Activated T-helper 17 cell treated with anti-CD3 and anti-CD28 coated beads, Interleukin-2, amount 50 U/mL, for 72 hours (primary cell): ENCODE measurements at regions not wholly inside any gene's neighbourhood (a gene's known extent, or its start where the extent isn't known, plus 50 kb on each side); places are given as distances from the start of the nearest gene placed in this dataset.

Source experiments
- ATAC-seq: fragments of 150-1000 bp; cut with Tn5 transposase; replicated peaks from 2 replicates; pipeline ENCODE4 v1.10.0; 2021; ENCODE audit warnings: mild to moderate bottlenecking, moderate library complexity
- H3K27ac Mint-ChIP-seq: one replicate; pipeline ENCODE4 v1.8.0; 2022; ENCODE audit warnings: mixed read lengths
- H3K27me3 Mint-ChIP-seq: one replicate; pipeline ENCODE4 v1.8.0; 2022; ENCODE audit warnings: mixed read lengths
- H3K36me3 Mint-ChIP-seq: one replicate; pipeline ENCODE4 v1.8.0; 2022; ENCODE audit warnings: low read depth, mild to moderate bottlenecking, mixed read lengths
- H3K4me1 Mint-ChIP-seq: one replicate; pipeline ENCODE4 v1.8.0; 2022; ENCODE audit warnings: mixed read lengths
- H3K4me3 Mint-ChIP-seq: one replicate; pipeline ENCODE4 v1.8.0; 2022; ENCODE audit warnings: mild to moderate bottlenecking, mixed read lengths
- H3K9me3 Mint-ChIP-seq: one replicate; pipeline ENCODE4 v1.8.0; 2022; ENCODE audit warnings: mixed read lengths

DNA sequence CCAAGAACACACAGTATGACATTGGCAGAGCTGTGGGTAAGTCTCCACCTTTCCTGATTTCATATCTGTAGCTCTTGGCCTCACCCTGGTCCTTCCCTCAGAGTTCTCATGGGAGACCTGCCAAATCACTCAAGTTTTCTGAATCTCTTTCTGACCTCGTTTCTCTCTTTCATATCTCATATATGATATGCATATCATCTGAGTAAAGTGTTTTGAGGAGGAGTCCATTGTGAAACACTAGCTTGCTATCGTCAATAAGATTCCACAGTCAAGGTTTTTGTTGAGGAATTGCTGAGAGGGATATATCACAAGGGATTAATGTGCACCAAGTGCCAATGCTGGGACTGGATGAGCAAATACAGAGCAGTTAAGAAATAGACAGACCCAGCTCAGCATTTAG is 739.2 kb downstream of the BRINP1 start:
- peaks cover 25% of the 10 kb centered on the region for H3K9me3 Mint-ChIP-seq

GRCh38 chr9:118630931-118631595 is 738.2 kb downstream of the BRINP1 start:
- H3K36me3 Mint-ChIP-seq = no peaks in the 10 kb centered on the region
- no peak overlapping the region for H3K27ac Mint-ChIP-seq
- H3K27me3 Mint-ChIP-seq = no peaks in the 10 kb centered on the region
- no peaks in the 10 kb centered on the region for H3K4me1 Mint-ChIP-seq
- H3K9me3 Mint-ChIP-seq = peaks cover 29% of the 10 kb centered on the region
- no peak for ATAC-seq
- no peak overlapping the region for H3K4me3 Mint-ChIP-seq

More for the DNA sequence above, 739.2 kb downstream of the BRINP1 start:
- Mint-ChIP-seq H3K4me1 (no peaks in the 10 kb centered on the region), H3K4me3 (no peak overlapping the region), H3K36me3 (no peaks in the 10 kb centered on the region), H3K27me3 (no peaks in the 10 kb centered on the region), H3K27ac (no peak overlapping the region)
- no peak for ATAC-seq

GRCh38 chr9:118631956-118632355 is 737.3 kb downstream of the BRINP1 start:
- Mint-ChIP-seq H3K4me1 (no peaks in the 10 kb centered on the region), H3K4me3 (no peak overlapping the region), H3K27ac (no peak overlapping the region), H3K27me3 (no peaks in the 10 kb centered on the region), H3K9me3 (peaks cover 24% of the 10 kb centered on the region), H3K36me3 (no peaks in the 10 kb centered on the region)
- no peak for ATAC-seq

DNA sequence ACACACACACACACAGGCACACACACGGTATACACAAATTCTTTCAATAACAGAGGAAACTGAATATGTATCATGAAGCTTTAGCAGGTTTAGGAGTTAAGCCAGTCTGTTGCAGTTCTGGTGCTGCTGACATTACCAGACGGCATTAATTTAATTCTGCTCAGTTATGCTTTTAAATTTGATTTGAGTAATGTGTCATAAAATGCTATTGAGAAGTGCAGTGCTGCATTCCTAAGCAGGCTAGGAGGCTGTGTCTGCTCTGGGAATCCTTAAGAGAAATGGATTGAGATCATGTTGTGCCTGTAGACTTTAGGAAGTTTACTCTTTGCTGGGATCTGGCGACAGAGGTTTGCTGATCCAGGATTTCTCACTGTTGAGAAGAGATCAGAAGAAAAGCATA is 733.8 kb downstream of the BRINP1 start:
- Mint-ChIP-seq H3K27me3 (no peaks in the 10 kb centered on the region), H3K4me3 (no peak overlapping the region), H3K9me3 (peaks cover 26% of the 10 kb centered on the region), H3K36me3 (no peaks in the 10 kb centered on the region), H3K27ac (no peak overlapping the region), H3K4me1 (no peaks in the 10 kb centered on the region)
- ATAC-seq = no peak

DNA sequence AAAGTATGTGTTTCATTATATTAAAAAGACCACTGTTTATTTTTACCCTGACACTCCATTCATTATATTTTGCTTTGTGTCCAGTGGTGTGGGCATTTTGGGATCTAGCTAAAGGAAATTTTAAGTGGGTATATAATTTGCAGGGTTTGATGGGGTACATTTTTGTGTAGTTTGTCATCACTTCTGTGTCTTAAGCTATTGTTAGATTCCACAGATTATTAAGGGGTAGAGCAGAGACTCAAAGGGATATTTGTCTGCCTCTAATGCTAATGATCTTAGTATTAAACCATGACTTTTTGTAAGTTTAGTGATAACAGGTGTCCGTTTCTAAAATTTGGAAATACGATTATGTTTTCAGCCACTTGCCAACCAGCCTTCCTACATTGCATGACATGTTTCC is 731.6 kb downstream of the BRINP1 start:
- H3K27me3 Mint-ChIP-seq = no peaks in the 10 kb centered on the region
- no peak for ATAC-seq
- no peaks in the 10 kb centered on the region for H3K36me3 Mint-ChIP-seq
- H3K4me3 Mint-ChIP-seq = no peak overlapping the region
- peaks cover 20% of the 10 kb centered on the region for H3K9me3 Mint-ChIP-seq
- H3K4me1 Mint-ChIP-seq = no peaks in the 10 kb centered on the region
- no peak overlapping the region for H3K27ac Mint-ChIP-seq

DNA sequence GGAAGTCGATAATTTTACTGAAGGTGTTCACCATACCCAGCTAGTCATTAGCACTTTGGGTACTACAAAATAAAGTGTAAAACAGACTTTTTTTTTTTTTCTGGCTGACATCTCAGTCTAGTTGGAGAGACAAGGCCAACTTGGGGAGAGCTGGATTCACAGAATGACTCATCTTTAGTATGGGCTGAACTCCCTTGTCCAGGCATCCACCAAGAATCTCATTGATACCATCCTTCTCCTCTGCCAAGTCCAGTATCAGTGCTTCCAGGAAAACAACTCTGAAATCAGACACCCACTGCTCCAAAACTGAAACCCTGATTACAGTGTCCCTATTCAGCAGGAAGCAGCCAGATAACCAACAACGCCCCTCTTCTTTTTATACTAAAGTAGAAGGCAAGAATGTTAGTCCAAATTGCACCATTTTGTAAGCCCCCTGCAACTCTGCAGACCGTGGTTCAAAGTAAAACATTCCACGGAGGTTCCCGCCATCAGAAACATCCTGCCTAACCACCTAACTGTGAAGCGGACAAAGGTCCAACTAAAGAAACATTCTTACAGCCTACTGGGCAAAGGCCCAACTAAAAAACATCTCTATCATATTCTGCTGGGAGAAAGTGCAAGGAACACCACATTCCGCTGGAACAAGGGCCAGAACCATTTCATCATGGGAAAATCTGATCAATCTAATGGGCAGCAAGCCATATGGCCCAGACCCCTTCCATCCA is 728.2 kb downstream of the BRINP1 start:
- Mint-ChIP-seq H3K9me3 (peaks cover 16% of the 10 kb centered on the region), H3K4me1 (no peaks in the 10 kb centered on the region), H3K36me3 (no peaks in the 10 kb centered on the region), H3K4me3 (no peak overlapping the region), H3K27ac (no peak overlapping the region), H3K27me3 (no peaks in the 10 kb centered on the region)
- no peak for ATAC-seq

DNA sequence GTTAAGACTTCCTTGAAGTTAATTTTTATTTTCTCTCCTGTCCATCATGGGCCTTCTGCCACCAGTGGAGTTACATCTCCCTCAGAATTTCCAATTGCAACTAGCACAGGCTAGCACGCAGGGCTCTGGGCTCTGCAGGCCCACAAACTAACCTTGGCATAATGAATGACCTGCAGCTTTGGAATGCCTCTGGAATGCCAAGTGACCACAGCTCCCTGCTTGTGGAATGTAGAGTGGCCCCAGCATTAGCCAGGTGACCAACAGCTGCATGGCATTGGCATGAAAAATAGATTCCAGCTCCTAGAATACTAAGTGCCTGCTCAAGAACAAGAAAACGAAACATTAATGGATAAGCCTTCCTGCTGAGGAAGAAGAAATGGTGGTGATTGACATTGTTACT is 726.1 kb downstream of the BRINP1 start:
- Mint-ChIP-seq H3K9me3 (peaks cover 14% of the 10 kb centered on the region), H3K27ac (no peak overlapping the region), H3K4me3 (no peak overlapping the region), H3K36me3 (no peaks in the 10 kb centered on the region), H3K4me1 (no peaks in the 10 kb centered on the region), H3K27me3 (no peaks in the 10 kb centered on the region)
- no peak for ATAC-seq

- Mint-ChIP-seq H3K27me3 (no peaks in the 10 kb centered on the region), H3K27ac (no peak overlapping the region), H3K9me3 (peaks cover 8% of the 10 kb centered on the region), H3K4me1 (no peaks in the 10 kb centered on the region), H3K36me3 (no peaks in the 10 kb centered on the region), H3K4me3 (no peak overlapping the region)
- ATAC-seq = no peak
Measured at GRCh38 chr9:118644066-118644465, 725.2 kb downstream of the BRINP1 start.

- Mint-ChIP-seq H3K4me1 (no peaks in the 10 kb centered on the region), H3K27ac (no peak overlapping the region), H3K9me3 (peaks cover 12% of the 10 kb centered on the region), H3K4me3 (no peak overlapping the region), H3K27me3 (no peaks in the 10 kb centered on the region), H3K36me3 (no peaks in the 10 kb centered on the region)
- ATAC-seq = no peak
Measured at GRCh38 chr9:118647331-118647730, 721.9 kb downstream of the BRINP1 start.

DNA sequence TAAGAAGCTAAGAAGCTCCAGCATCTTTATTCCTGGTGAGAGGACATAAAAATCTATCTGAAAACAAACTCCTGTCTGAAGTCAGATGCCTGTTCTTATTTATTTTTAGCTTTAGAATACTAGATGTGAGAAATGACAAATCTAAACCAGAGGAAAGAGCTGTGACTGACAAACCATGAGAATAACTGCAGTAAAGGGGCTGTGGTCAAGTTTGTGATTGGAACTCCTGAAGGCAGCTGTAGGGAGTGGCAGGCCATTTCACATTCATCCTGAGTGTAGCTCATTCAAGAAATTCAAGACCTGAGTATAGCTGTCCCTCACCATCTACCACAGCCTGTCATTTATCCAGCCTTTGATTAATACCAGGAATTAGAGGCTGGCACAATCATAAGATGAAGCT is 718.8 kb downstream of the BRINP1 start:
- H3K27me3 Mint-ChIP-seq = no peaks in the 10 kb centered on the region
- no peak overlapping the region for H3K4me3 Mint-ChIP-seq
- ATAC-seq = no peak
- H3K9me3 Mint-ChIP-seq = peaks cover 9% of the 10 kb centered on the region
- H3K36me3 Mint-ChIP-seq = no peaks in the 10 kb centered on the region
- no peaks in the 10 kb centered on the region for H3K4me1 Mint-ChIP-seq
- H3K27ac Mint-ChIP-seq = no peak overlapping the region

GRCh38 chr9:118651511-118651910 is 717.7 kb downstream of the BRINP1 start:
- Mint-ChIP-seq H3K27me3 (no peaks in the 10 kb centered on the region), H3K36me3 (no peaks in the 10 kb centered on the region), H3K4me3 (no peak overlapping the region), H3K9me3 (peaks cover 13% of the 10 kb centered on the region), H3K27ac (no peak overlapping the region), H3K4me1 (no peaks in the 10 kb centered on the region)
- ATAC-seq = no peak

- H3K27ac Mint-ChIP-seq = no peak overlapping the region
- H3K9me3 Mint-ChIP-seq = peaks cover 13% of the 10 kb centered on the region
- ATAC-seq = no peak
- no peak overlapping the region for H3K4me3 Mint-ChIP-seq
- H3K27me3 Mint-ChIP-seq = no peaks in the 10 kb centered on the region
- no peaks in the 10 kb centered on the region for H3K4me1 Mint-ChIP-seq
- H3K36me3 Mint-ChIP-seq = no peaks in the 10 kb centered on the region
Measured at GRCh38 chr9:118652258-118652657, 717.0 kb downstream of the BRINP1 start.

GRCh38 chr9:118652912-118653311 is 716.3 kb downstream of the BRINP1 start:
- no peaks in the 10 kb centered on the region for H3K4me1 Mint-ChIP-seq
- H3K9me3 Mint-ChIP-seq = peaks cover 13% of the 10 kb centered on the region
- no peak for ATAC-seq
- H3K4me3 Mint-ChIP-seq = no peak overlapping the region
- H3K27ac Mint-ChIP-seq = no peak overlapping the region
- no peaks in the 10 kb centered on the region for H3K27me3 Mint-ChIP-seq
- no peaks in the 10 kb centered on the region for H3K36me3 Mint-ChIP-seq

- no peak overlapping the region for H3K27ac Mint-ChIP-seq
- H3K9me3 Mint-ChIP-seq = peaks cover 12% of the 10 kb centered on the region
- no peak overlapping the region for H3K4me3 Mint-ChIP-seq
- no peak for ATAC-seq
- H3K4me1 Mint-ChIP-seq = no peaks in the 10 kb centered on the region
- no peaks in the 10 kb centered on the region for H3K36me3 Mint-ChIP-seq
- no peaks in the 10 kb centered on the region for H3K27me3 Mint-ChIP-seq
Measured at GRCh38 chr9:118659011-118659410, 710.2 kb downstream of the BRINP1 start.

DNA sequence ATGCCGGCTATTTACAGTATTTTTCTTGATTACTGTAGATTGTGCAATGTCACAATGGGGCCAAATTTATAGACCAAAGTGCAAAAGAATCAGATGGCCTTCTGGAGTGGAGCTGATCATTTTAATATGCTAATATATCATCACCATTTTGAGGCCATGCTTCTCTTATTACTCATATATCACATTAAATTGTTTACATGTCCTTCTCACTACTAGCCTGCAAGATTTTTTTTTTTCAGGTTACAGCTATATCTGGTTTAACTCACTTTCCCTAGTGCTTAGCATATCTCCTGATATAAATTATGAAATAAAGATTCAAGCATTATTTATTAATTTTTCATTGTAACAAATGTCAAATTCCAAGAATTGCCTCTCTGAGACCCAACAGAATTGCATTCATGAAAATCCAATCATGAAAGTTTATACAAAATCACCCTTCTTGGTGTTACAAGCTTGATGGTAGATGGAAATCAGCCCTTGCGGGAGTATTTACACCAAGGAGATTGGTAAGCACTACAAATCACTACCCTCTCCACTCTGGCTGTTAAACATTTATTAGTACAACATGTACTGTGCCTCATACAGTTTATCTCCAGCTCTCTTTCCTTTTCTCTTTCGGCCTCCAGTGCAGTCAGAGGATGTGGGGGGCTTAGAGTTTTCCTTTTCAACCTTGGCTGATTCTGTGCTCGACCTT is 703.9 kb downstream of the BRINP1 start:
- Mint-ChIP-seq H3K27me3 (no peaks in the 10 kb centered on the region), H3K36me3 (no peaks in the 10 kb centered on the region), H3K4me3 (no peak overlapping the region), H3K27ac (no peak overlapping the region), H3K9me3 (no peaks in the 10 kb centered on the region), H3K4me1 (no peaks in the 10 kb centered on the region)
- ATAC-seq = no peak
